ENCODE measurements at regions not wholly inside any gene's neighbourhood (a gene's known extent, or its start where the extent isn't known, plus 50 kb on each side); places are given as distances from the start of the nearest gene placed in this dataset.
"Not testable (repeated sequence)": the region's sequence is repeated elsewhere in the genome, so short reads cannot be mapped to it uniquely, and the experiment has no call there.

GRCh38 chr3:86887876-86888275 is 103.1 kb downstream of the VGLL3 start:
- no peak for DNase-seq (ENCODE audit: low read depth in 4 of 4, low spot score in 2 of 4)

DNA sequence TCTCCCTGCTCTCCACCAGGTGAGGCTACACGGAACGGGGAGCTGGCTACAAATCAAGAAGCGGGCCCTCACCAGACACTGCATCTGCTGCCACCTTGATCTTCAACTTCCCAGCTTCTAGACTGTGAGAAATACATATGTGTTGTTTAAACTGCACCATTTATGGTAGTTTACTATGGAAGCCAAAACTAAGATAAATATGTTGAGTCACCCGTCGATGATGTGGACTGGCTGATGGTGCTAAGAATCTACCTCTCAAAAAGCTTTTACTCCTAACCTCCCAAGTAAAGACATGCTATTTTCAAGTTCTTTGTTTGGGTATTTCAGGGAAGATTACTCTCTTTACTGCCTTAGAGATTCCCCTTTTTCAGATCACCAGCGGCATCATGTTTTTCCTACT is 110.9 kb downstream of the VGLL3 start:
- DNase-seq (ENCODE audit: low read depth in 4 of 4, low spot score in 2 of 4) = no peak

DNA sequence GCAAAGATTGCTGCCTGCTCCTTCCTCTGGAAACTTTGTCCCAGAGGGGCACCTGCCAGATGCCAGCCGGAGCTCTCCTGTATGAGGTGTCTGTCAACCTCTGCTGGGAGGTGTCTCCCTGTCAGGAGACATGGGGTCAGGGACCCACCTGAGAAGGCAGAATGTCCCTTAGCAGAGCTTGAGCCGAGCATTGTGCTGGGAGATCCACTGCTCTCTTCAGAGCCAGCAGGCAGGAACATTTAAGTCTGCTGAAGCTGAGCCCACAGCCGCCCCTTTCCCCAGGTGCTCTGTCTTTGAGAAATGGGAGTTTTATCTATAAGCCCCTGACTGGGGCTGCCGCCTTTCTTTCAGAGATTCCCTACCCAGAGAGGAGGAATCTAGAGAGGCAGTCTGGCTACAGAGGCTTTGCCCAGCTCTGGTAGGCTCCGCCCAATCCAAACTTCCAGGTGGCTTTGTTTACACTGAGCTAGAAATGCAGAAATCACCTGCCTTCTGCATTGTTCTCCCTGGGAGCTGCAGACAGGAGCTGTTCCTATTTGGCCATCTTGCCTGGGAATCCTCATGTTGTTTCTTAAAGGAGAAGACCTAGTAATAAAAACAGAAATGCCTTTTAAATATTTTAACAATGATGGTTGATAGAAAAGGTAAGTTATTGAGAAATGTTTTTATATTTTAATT is 114.3 kb downstream of the VGLL3 start:
- not testable (repeated sequence) for DNase-seq (ENCODE audit: low read depth in 4 of 4, low spot score in 2 of 4)

DNA sequence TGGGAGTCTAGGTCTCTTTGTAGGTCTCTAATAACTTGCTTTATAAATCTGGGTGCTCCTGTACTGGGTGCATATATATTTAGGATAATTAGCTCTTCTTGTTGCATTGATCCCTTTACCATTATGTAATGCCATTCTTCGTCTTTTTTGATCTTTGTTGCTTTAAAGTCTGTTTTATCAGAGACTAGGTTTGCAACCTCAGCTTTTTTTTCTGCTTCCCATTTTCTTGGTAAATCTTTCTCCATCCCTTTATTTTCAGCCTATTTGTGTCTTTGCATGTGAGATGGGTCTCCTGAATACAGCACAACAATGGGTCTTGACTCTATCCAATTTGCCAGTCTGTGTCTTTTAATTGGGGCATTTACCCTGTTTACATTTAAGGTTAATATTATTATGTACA is 116.2 kb downstream of the VGLL3 start:
- not testable (repeated sequence) for DNase-seq (ENCODE audit: low read depth in 4 of 4, low spot score in 2 of 4)

DNA sequence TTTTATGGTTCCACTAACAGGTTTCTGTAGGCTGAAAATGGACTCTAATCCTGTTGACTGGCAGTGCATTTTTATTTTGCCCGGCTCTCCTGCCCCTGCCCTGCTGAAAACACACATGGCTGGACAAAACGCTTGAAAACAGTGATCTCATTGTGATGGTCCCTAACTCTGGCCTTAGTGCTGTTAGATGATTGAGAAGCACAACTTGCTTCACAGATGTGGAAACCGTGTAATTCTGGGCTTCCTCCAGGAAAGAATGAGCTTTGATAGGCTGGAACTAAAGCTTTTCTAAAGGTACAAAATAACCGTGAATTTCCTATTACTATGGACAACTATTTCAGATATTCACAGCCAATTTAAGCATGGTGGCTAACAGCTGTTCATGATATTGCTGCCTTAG is 121.4 kb downstream of the VGLL3 start:
- DNase-seq (ENCODE audit: low read depth in 4 of 4, low spot score in 2 of 4) = no peak

- no peak for DNase-seq (ENCODE audit: low read depth in 4 of 4, low spot score in 2 of 4)
Observed at GRCh38 chr3:86867982-86868381, 123.0 kb downstream of the VGLL3 start.

DNA sequence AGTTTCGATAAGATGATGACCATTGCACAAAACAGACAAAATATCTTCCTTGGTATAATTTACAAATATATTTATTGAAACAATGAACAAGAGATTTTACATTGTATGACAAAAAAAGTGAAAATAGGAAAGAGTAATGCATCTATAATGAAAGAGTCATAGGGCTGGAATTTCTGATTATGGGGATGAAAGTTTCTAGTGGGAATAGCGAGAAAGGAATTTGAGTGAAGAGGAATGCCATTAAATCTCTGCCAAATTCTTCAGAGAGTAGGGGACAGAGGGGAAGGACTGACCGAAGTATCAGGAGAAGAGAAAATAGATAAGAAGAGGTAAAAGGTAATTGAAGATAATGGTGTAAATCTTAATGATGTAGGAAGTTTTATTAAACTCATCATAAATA is 125.4 kb downstream of the VGLL3 start:
- DNase-seq (ENCODE audit: low read depth in 4 of 4, low spot score in 2 of 4) = no peak

GRCh38 chr3:86856711-86857110 is 134.2 kb downstream of the VGLL3 start:
- no peak for DNase-seq (ENCODE audit: low read depth in 4 of 4, low spot score in 2 of 4)

DNA sequence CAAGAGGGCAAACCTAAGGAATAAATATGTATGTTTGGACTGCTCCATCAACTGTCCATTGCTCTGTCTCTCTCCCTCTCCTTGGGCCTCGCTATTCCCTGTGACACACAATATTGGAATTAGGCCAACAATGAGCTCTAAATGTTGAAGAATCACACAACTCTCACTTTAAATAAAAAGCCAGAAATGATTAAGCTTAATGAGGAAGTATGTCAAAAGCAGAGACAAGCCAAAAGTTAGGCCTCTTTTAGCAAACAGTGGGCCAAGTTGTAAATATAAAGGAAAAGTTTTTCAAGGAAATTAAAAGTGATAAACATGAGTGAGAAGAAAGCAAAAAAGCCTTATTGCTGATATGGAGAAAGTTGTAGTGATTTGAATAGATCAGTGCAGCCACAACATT is 141.0 kb downstream of the VGLL3 start:
- DNase-seq (ENCODE audit: low read depth in 4 of 4, low spot score in 2 of 4) = no peak

- no peak for DNase-seq (ENCODE audit: low read depth in 4 of 4, low spot score in 2 of 4)
Observed at GRCh38 chr3:86845726-86846125, 145.2 kb downstream of the VGLL3 start.

DNA sequence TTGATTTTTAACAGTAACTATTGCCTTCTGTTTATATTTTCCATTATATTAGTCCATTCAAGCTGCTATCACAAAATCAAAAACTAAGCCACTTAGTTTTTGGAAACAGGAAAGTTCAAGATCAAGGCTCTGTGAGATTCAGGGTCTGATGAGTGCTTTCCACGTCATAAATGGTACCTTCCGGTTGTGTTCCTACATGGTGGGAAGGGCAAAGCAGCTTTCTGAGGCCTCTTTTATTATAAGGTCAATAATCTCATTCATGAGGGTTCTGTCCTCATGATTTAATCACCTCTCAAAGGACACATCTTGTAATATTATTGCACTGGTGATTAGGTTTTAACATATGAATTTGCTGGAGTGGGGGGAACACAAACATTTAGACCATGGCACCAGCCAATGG is 152.0 kb downstream of the VGLL3 start:
- no peak for DNase-seq (ENCODE audit: low read depth in 4 of 4, low spot score in 2 of 4)

GRCh38 chr3:86837871-86838270 is 153.1 kb downstream of the VGLL3 start:
- DNase-seq (ENCODE audit: low read depth in 4 of 4, low spot score in 2 of 4) = no peak

GRCh38 chr3:86830566-86830965 is 160.4 kb downstream of the VGLL3 start:
- DNase-seq (ENCODE audit: low read depth in 4 of 4, low spot score in 2 of 4) = no peak

GRCh38 chr3:86828751-86829150 is 162.2 kb downstream of the VGLL3 start:
- no peak for DNase-seq (ENCODE audit: low read depth in 4 of 4, low spot score in 2 of 4)

DNA sequence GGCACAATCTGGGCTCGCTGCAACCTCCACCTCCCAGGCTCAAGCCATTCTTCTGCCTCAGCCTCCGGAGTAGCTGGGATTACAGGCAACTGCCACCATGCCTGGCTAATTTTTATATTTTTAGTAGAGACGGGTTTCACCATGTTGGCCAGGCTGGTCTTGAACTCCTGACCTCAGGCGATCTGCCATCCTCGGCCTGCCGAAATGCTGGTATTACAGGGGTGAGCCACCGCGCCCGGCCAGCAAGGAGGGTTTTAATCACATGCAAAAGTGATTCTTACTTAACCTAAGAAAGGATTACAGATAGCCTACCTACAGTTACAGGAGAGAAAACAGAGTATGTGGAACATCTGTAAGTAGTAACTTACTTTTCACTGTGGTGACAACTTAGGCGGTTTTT is 163.4 kb downstream of the VGLL3 start:
- DNase-seq (ENCODE audit: low read depth in 4 of 4, low spot score in 2 of 4) = not testable (repeated sequence)

DNA sequence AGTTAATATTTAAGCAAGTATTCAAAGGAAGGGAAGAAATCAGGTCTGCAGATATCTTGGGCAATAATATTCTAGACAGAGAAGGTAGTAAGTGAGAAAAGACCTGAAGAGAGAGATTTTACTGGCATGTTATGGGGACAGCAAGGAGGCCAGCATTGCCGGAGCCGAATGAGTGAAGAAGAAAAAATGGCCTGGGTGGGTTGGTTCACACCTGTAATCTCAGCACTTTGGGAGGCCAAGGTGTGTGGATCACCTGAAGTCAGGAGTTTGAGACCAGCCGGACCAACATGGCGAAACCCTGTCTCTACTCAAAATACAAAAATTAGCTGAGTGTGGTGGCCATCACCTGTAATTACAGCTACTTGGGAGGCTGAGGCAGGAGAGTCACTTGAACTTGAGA is 164.7 kb downstream of the VGLL3 start:
- DNase-seq (ENCODE audit: low read depth in 4 of 4, low spot score in 2 of 4) = no peak

GRCh38 chr3:86815880-86816279 is 175.1 kb downstream of the VGLL3 start:
- DNase-seq (ENCODE audit: low read depth in 4 of 4, low spot score in 2 of 4) = no peak

- DNase-seq (ENCODE audit: low read depth in 4 of 4, low spot score in 2 of 4) = no peak
Observed at GRCh38 chr3:86814918-86815655, 175.9 kb downstream of the VGLL3 start.

- no peak for DNase-seq (ENCODE audit: low read depth in 4 of 4, low spot score in 2 of 4)
Observed at GRCh38 chr3:86814321-86814720, 176.6 kb downstream of the VGLL3 start.

DNA sequence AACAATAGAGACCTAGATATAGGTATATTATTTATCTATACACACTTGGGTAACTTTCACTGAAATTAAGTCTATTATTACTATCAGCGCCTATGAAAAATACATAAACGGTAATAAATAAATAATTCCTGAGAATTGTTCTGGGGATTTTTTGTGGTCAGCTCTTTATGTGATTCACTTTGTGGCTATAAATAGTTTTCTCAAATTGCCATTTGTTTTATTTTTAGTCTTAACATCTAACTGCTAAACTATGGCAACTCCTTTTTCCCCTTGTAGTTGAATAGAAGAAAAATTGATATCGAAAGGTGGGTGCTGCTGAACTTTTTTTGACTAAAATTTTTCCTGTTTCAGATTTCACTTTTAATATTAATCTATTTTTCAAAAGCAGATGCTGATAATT is 189.0 kb downstream of the VGLL3 start:
- DNase-seq (ENCODE audit: low read depth in 4 of 4, low spot score in 2 of 4) = no peak

DNA sequence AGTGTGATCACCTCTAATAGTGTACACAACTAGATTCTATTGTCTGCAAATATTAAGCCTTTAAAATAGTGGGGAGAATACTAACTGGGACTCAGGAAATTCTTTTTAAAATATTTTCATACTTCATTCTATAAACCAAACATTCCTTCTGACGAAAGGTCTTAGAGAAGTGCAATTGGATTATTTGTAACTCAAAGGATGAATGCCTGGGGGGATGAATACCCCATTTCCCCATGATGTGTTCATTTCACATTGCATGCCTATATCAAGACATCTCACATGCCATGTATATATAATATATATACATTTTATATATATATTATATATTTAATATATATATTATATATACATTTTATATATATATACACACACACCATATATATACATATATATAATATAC is 189.9 kb downstream of the VGLL3 start:
- DNase-seq (ENCODE audit: low read depth in 4 of 4, low spot score in 2 of 4) = no peak

- DNase-seq (ENCODE audit: low read depth in 4 of 4, low spot score in 2 of 4) = no peak
Observed at GRCh38 chr3:86800116-86800515, 190.8 kb downstream of the VGLL3 start.

All from left renal cortex interstitium (tissue), 4 donors.